GM04503 (cell line): ENCODE measurements at regions not wholly inside any gene's neighbourhood (a gene's known extent, or its start where the extent isn't known, plus 50 kb on each side); places are given as distances from the start of the nearest gene placed in this dataset.
"Not testable (repeated sequence)": the region's sequence is repeated elsewhere in the genome, so short reads cannot be mapped to it uniquely, and the experiment has no call there.

Experiments
- DNase-seq: peaks from one replicate; pipeline ENCODE4 v3.0.0-alpha.2; 2012; ENCODE audit warnings: low read depth

DNA sequence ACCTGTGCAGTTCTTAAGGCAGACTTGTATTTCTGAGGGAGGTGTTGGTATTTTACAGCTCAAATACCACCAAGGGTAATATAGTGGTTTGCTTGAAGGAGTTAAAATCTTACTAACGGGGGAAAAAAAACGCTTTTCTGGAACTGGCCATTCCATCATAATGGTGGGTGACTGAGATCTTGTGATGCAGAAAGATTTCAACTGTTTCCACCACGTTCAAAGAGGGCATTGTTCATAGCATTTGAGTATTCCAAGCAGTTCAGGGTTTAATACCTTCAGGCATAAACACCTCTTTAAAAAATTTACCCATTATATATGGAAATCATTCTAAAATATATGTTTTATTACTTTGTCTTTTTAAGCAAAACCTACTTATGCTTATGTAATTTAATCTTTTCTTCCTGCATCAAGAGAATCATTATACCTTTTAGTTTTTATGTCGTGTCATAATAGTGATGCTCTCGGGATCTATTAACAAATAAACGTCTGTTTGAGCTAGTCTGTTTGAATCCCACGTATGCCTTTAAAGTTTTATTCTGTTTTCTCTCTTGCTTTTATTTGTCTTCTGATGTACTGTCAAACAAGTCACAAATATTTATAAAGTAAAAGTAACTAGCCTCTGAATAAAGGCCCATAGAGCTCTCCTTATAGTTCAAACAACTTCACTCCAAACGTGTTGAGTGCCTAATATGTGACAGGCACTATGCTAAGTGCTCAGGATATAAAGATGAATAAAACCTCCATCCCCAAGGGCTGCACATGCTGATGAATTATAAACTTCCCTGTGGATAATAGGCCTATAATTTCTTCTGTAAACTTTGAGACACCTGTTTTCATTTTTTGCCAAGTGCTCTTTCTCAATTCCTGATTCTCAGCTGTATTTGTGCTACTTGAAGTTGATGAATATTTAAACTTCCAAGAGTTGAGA lies 298.8 kb upstream of the FERMT1 start:
- DNase-seq = no peak

DNA sequence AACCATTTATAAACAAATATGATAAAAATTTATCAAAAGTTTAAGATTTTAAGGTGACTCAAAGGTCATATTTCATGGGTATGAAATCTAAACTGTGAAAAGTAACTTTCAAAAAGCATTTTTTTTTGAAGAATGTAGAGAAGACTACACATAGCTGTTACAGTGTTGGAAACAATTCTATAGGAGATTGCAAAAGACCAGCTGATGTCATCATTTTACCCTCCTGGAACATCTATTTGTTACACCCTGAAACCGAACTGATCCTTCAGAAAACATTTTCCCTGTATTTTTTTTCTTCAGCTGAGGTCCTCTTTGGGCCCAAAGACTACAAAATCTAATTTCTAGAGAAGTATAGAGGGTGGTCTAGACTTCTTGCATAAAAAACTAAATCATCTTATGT lies 297.5 kb upstream of the FERMT1 start:
- DNase-seq = no peak

DNA sequence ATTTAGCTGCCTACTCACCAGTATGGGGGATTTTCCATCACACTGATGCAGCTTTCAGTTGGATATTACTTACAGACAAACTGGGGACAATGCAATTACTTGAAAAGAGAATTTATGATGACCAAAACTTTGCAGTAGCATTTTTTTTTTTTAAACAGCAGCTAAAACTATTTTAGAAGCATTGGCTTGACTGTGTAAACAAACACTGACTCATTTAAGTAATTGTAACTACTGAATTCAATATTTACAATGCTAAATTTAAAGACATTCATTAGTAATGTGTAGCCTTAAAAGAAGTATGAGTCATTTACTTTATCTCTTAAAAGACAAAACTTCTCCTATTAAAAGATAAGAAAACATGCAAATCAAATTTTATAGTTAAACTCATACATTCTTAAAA lies 295.9 kb upstream of the FERMT1 start:
- DNase-seq = no peak

DNA sequence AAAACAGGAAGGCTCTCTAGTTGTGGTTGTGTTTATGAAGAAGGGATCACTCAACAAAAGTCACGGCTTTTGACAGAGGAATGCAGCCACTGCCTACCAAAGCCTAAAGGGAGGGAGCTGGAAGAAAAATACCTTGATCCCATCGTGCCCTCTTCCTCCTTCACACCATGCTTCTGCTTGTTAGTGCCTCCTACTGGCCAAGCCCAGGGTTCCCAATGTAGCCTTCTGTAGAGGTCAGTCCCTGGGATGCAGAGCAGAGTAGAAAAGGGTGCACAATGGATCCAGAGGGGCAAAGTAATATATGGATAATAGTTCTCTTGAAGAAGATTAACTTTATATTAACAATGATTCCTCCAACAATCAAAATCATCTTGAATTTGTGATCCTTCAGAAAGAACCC lies 293.5 kb upstream of the FERMT1 start:
- DNase-seq = no peak

DNA sequence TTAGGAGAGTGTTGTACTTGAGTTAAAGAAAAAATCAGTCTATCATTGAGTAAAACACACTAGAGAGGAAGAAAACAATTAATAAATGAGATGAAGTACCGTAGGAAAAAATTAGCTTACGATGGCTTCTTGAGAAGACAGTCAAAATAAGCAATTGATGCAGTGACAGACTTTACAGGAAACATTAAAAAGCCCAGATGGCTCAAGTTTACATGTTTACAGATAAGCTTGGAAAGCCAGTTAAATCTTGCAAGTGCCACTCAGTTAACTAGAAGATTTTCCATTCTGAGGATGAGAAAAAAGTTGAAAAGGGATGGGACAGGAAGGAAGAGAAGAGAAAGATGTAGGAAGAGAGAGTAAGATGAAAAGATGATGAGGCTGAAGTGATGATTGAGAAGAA lies 288.8 kb upstream of the FERMT1 start:
- no peak for DNase-seq

DNA sequence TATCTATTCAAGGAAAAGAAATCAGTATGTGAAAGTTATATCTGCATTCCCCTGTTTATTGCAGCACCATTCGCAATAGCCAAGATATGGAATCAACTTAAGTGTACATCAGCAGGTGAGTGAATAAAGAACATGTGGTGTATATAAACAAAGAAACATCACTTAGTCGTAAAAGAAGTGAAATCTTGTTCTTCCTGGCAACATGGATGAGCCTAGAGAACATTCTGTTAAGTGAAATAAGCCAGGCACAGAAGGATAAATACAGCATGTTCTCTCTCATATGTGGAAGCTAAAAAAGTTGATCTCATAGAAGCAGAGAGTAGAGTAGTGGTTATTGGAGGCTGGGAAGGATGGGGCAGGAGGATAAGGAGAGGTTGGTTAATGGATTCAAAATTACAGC lies 287.9 kb upstream of the FERMT1 start:
- no peak for DNase-seq

DNA sequence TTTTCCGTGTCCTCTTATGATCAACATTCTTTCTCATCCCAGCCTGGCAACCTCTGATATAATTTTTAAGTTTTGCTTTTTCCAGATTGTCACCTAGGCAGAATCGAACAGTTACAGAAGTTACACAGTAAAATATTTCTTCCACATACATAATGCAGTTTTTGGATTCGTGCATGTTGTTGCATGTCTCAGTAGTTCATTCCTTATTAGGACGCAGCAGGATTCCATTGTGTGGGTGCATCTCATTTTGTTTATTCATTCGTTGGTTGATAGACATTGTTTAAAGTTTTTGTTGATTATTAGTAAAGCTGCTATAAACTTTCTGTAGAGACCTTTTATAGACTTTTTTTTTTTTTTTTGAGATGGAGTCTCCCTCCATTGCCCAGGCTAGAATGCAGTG lies 284.3 kb upstream of the FERMT1 start:
- DNase-seq = no peak

DNA sequence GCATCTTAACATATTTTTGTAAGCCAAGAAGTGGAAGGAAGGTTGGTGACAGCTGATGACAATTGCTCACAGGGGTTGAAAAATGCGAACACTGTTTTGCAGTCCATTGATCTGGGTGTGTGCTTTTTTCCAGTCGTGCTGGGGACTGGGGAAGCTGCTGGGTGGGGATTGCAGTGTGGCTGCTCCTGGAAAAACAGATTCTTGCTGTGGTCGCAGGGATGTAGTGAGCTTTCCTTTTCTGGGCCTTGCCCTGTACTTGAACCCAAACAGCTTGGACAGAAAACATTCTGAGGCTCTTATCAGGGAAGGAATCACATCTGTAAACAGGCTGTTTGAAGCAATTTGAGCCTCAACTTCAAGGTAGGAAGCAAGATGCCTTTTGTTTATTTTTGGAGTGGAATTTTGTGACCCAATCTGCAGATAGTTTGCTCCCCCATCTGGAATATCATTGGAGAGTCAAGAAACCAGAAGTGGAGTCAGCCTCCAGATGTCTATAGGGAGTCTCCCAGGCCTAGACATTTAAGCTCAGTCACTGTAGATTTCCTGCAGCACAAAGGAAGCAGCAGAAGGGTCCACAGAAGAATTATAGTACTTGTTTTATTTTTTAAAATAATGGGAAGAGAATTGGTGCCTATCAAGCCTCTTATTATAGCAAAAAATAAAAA lies 279.2 kb upstream of the FERMT1 start:
- no peak for DNase-seq

DNA sequence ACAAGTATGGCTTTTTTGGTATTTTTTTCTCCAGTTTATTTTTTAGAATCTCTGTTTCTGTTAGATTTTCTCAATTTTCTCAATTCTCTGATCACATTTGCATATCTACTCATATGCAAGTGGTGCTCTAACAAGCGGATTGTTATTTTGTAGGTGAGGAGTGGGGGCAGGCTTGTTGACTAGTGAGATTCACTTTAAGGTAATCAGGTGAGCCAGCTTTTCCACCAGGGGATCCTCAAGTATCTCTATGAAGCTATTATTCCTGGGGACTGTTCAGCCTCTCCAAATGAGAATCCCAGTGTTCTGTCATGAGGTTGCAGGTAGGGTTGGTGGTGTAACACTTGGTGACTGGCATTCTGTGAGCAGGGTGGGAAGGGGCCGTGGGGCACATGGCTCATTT lies 274.3 kb upstream of the FERMT1 start:
- DNase-seq = no peak

DNA sequence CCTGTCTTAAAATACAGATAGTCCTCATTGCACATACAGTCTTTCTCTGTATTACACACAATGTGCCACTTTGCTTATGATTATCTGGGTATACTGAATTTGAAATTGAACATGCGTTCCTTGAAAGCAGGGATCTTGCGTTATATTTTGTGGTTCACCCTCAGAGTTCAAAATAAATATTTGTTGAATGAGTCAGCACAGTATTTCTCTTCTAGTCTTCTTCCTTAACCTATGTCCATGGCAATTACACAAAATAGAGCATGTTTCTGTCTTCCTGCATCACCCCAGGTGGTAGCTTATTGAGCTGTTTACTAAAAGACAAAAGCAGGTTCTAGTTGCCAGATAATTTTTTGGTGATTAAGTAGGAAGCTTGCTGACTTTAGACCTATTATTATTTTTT lies 272.9 kb upstream of the FERMT1 start:
- no peak for DNase-seq

DNA sequence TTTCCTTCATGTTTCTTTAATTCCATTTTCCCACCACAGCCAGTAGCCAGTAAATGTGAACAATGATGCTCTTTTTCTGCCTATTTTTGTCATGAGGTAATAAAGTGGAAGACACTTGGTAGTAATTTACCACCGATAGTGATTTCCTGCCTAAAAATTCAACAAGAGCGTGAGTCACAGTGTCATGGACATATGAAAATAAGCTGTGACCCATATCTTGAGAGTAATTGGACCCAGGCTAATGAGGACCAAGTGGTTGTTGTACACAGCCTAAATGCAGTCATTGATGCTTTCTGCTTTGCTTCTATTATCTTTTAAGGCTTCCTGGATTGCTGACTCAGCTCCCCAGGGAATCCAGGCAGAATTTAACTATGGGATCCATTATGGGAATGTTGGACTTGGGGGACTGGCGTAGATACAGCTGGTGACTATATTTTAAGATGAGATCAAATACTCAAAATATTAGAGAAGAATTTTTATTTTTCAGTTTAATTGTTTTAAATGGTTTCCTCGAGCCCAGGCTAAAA lies 265.9 kb upstream of the FERMT1 start:
- DNase-seq = no peak

DNA sequence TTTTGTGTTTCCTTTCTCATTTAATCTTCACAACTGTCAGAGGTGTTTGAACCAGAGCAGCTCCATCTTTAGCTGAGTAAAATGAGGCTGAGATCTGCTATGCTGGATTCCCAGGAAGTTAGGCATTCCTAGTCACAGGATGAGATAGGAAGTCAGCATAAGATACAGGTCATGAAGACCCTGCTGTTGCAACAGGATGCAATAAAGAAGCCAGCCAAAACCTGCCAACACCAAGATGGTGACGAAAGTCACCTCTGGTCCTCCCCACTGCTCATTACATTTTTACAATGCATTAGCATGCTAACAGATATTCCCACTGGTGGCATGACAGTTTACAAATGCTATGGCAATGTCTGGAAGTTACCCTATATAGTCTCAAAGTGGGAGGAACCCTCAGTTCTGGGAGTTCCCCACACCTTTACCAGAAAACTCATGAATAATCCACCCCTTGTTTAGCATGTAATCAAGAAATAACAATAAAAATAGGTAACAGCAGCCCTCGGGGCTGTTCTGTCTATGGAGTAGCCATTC lies 262.2 kb upstream of the FERMT1 start:
- DNase-seq = no peak

DNA sequence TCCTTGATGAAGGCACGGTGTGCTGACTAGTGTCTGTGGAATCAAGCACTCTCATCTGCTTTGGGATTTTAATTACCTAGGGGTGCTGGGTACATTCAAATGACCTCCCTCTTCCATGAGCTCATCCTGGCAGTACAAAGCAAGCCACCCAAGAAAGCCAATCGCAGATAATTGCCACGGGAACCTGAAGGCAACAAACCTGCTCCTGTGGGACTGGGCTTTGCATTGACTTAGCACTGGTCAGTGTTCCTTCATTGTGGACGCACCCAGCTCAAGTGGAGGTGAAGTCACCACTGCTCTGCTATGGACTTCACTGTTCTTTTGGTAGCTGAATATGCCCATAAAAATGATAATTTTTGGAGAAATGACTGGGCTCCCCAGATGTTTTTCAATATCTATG lies 261.6 kb upstream of the FERMT1 start:
- DNase-seq = no peak

DNA sequence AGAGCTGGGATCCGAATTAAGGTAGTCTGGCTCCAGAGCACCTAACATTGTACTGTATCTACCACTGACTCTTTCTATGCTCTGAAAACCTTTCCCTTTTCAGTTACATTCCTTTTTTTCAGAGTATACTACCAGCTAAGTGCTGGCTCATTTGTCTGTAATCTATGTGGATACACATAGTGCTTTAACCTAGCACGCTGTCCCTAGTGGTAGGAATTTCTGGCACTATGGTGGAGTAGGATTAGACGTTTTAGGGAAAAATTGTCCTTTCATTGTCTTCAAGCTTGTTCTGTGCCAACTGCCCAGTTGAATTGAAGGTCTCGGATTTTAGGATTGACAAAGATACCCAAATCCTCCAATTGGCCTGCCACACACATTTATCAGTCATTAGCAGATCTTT lies 259.1 kb upstream of the FERMT1 start:
- no peak for DNase-seq

DNA sequence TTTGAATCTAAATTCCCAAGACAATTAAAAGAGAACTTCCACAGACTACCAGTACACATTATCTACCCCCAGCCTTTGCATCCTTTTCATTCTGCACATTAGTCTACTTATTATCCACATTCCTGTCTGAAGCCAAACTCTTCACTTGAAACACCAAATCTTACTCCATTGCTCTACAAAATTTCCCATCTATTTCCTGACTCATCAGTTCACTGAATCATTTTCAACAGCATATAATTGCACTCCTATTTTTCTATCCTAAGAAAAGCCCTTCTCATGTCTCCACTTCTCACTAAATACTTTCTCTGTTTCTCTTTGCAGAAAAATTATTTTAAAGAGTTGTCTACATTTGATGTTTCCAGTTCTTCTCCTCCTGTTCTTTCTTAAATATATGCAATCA lies 239.4 kb upstream of the FERMT1 start:
- DNase-seq = no peak

DNA sequence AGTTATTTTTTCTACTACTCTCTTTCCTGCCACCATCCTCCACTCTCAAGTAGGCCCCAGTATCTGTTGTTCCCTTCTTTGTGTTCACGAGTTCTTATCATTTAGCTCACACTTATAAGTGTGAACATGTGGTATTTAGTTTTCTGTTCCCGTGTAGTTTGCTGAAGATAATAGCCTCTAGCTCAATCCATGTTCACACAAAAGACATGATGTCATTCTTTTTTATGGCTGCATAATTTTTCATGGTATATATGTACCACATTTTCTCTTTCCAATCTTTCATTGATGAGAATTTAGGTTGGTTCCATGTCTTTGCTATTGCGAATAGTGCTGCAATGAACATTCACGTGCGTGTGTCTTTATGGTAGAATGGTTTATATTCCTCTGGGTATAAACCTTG lies 237.9 kb upstream of the FERMT1 start:
- DNase-seq = no peak

DNA sequence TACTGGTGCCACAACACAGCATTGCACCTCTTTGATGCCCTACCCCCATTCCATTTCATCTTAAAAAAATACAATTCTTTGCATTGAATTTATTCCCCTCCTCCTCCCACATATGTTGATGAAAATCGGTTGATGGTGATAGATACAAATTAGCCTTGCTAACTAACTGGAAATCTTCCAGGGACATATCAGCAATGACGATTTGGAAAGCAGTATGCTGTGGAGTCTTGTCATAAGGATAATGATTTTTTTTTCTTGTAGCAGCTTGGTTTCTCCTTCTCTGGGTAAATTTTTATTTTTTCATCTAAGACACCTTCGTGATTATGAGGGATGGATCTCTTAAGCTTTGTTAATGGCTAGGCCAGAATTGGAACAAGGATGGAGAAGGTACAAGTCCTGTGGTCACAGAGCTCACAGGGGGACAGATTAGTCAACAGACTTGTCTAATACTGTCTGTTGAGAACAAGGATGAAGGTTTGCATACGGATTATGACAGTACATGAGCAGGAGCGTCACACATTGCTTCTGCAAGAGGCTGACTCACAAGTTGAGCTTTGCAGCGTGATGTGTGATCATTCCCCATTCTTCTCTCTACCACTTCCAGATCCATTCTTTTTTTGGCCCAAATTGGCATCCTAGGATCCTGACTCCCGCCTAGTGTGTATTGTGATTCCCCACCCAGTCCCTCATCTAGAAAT lies 233.1 kb upstream of the FERMT1 start:
- no peak for DNase-seq

DNA sequence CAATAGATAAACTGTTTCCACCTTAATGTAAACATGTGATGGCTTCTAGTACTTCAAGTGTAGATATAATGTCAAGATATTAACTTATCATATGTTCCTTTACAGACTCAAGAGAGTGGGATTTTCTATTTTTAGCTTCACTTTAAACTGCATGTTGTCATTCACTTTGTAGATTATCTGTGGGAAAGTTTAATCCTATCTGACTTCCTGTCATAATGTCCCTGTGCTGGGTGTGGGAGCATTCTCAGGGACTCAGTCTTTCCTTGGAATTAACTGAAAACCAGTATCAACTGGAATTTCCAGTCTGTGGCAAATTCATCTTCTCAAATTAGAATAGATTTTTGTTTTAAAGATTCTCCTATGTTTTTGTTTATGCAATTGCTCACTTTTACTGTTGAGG lies 226.1 kb upstream of the FERMT1 start:
- DNase-seq = no peak

DNA sequence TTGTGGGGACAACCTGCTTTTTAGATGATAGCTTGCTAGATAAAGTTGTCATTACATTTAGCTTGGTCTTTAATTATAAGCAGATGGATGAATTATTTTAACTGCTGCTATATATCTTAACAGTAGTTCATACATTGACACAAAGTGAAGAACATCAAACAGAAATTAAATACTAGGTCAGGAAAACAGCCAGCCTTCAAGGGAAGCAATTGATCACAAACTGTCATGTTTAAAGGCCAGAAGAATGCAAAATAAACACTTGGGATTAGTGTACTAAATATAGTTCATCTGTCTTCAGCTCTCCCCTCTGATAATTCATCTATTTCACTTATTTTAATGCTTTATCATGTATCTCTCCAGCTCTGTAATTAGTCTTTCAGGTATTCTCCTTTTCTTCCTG lies 225.1 kb upstream of the FERMT1 start:
- DNase-seq = no peak

DNA sequence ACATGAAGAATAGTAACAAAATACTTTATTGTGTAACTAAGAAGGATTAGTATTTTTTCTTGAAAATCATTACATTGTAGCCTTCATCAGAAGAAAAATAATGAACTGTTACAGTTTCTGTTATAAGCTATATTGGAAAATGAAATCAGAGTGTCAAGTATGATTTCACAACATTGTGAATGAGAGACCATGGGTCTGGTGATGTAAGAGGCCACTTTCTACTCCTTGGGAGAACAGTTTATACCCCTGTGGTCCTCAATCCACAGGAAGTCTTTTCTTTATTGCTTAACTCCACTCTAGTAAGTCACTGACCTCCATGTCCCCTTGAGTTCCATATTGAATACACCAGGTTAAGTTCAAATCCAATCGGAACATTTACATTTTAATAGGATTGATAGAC lies 218.7 kb upstream of the FERMT1 start:
- DNase-seq = no peak

DNA sequence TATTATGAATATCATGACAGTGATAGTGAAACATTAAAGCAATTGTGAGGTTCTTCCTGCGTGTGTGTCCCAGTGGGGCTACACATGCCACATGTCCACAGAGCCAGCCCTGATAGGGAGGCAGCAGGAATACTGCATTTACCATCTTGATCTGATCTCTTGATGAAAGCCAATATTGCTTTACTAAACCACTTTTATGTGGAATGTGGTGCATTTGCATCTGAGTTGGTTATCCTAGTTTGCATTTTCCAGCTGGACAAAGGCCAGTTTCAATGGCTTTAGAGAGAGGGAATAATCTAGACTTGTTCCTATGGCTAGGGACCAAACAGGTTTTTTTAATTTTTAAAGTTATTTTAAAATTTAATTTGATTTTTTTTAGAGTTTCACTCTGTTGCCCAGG lies 216.3 kb upstream of the FERMT1 start:
- DNase-seq = no peak

DNA sequence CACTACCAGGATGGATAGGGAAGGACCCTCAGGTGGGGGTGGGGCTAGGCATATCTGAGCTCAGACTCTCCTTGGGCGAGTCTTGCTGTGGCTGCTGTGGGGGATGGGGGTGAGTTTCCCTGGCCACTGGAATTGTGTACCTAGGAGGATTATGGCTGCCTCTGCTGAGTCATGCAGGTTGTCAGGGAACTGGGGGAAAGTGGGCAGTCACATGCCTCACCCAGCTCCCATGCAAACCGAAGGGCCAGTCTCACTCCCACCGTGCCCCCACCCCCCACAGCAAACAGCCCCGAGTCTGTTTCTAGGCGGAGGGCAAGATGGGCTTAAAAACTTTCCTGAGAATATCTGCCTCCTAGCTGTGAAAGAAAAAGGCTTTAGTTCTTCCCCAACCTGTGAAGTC lies 210.3 kb upstream of the FERMT1 start:
- DNase-seq = no peak

DNA sequence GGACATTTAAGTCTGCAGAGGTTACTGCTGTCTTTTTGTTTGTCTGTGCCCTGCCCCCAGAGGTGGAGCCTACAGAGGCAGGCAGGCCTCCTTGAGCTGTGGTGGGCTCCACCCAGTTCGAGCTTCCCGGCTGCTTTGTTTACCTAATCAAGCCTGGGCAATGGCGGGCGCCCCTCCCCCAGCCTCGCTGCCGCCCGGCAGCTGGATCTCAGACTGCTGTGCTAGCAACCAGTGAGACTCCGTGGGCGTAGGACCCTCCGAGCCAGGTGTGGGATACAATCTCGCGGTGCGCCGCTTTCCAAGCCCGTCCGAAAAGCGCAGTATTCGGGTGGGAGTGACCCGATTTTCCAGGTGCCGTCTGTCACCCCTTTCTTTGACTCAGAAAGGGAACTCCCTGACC lies 198.4 kb upstream of the FERMT1 start:
- DNase-seq = not testable (repeated sequence)
